HTR-8/SVneo (cell line): ENCODE measurements at regions not wholly inside any gene's neighbourhood (a gene's known extent, or its start where the extent isn't known, plus 50 kb on each side); places are given as distances from the start of the nearest gene placed in this dataset.

ENCODE experiments used
- DNase-seq: peaks from one replicate; pipeline ENCODE4 v3.0.0; 2011; ENCODE audit warnings: low spot score, mixed read lengths; ENCODE audit not compliant: insufficient read length
- FAIRE-seq: peaks from 2 replicates; lab custom pipeline; 2011; peaks lifted over from hg19 to GRCh38; lab: Jason Lieb, UNC

- DNase-seq (no peak), FAIRE-seq (no peak)
Observed at GRCh38 chr6:40276141-40276540, 311.0 kb downstream of the LRFN2 start.

- DNase-seq: no peak
- no peak for FAIRE-seq
Observed at GRCh38 chr6:40274058-40274457, 313.1 kb downstream of the LRFN2 start.

GRCh38 chr6:40268614-40269013, 318.6 kb downstream of the LRFN2 start:
- FAIRE-seq (no peak), DNase-seq (no peak)

DNA sequence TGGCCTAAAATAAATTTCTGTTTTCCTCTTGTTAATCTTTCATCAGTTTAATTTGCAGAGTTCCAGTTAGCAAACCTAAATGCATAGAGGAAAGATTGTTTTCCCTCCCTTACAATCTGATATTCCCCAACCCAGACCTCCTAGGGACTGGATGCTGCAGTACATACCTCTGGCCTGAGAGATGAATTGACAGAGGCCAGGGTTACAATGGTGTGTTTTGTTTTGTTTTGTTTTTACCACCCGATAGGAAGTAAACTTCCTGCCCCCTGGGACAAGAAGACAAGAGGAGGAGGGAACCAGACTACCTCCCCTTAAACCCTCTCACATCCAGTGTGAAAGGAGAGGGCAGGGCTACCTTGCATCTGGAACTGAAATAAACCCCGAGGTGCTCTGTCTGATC, 319.0 kb downstream of the LRFN2 start:
- FAIRE-seq: no peak
- DNase-seq: no peak

- FAIRE-seq (no peak), DNase-seq (no peak)
Observed at GRCh38 chr6:40265615-40266014, 321.5 kb downstream of the LRFN2 start.

DNA sequence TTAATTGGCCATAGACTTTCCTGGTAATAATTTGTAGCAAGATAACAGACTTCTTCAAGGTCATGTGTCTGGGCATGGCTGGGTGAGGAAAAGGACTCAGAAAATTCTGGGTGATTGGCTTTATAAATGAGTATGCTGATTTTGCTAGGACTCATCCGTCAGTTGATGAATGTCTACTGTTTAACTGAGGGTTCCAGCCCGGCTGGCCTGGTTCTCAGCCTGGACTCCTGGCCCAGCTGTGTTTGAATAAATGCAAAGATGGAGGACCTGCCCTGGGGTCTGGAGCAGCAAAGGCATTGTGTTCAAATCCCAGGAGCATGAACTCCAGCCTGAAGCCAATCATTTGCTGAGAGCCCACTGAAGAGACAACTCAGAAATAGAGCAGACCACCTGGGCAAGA, 323.2 kb downstream of the LRFN2 start:
- no peak for DNase-seq
- FAIRE-seq: no peak

GRCh38 chr6:40262363-40262762, 324.8 kb downstream of the LRFN2 start:
- FAIRE-seq (no peak), DNase-seq (no peak)

DNA sequence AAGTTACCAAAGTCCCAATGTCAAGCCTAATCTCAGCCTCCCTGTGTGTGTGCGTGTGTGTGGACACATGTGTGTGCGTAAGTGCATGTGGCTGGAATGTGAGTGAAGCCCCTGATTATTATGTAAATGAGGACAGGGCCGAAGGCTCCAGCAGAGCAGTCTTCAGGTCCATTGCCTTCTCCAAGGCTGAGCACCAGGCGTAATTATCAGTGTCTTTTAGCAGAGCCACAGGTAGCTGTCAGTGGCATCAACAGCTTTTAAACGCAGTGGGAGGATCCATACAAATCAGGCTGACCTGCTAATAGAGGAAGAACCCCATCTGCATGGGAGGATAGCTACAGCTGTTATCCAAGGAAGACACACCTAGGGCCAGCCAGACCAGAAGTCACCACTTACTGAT, 324.3 kb upstream of the MOCS1 start:
- FAIRE-seq: no peak
- no peak for DNase-seq

- FAIRE-seq: no peak
- DNase-seq: no peak
Observed at GRCh38 chr6:40256831-40257230, 322.6 kb upstream of the MOCS1 start.

GRCh38 chr6:40256224-40256623, 322.0 kb upstream of the MOCS1 start:
- FAIRE-seq (no peak), DNase-seq (no peak)

- FAIRE-seq (no peak), DNase-seq (no peak)
Observed at GRCh38 chr6:40253420-40253819, 319.2 kb upstream of the MOCS1 start.

- no peak for DNase-seq
- FAIRE-seq: no peak
Observed at GRCh38 chr6:40252531-40253258, 318.4 kb upstream of the MOCS1 start.

GRCh38 chr6:40251637-40252300, 317.5 kb upstream of the MOCS1 start:
- no peak for FAIRE-seq
- no peak for DNase-seq

DNA sequence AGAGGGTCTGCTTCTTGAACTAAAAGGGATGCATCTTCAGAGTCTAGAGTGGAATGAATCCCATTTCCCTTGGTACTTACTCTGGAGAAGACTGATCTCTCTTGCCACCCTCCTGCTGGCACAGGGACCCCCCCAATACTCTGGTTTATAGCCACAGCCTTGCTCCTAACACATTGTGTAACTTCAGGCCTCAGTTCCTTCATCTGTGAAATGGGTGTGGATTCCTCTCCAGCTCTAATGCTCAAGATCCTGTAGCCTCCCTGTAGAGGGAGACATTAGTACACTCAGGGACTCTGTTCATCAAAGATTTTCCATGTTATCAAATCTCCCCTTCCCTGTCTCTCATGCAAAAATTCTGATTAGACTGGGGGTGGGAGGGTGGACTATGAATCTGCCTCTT, 315.7 kb upstream of the MOCS1 start:
- FAIRE-seq: no peak
- no peak for DNase-seq

DNA sequence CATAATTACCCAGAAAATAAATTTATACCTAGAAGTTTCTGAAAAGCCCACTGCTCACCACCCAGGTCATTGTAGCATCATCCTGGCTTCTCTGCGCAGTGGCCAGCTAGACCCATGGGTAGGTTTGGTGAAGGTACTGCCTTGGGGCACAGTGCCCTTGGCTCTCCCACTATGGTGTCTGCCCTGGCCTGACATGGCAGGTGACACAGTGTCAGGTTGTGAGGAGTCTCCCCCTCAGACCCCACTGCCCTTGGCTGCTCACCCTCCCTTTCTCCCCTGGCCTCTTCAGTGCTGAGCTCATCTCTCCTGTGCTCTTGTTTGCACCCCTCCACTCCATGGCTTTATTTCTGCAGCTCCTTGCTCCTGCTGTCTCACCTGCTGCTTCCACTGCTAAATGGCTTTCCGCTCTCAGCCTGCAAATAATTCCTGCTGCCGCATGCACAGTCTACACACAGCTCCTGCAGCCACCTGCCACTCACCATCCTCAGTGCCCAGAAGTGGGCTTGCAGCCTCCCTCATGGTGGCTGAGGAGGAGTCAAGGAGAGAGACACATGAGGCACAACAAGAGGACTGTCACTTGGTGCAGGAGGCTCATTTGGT, 313.4 kb upstream of the MOCS1 start:
- FAIRE-seq: no peak
- DNase-seq: no peak

DNA sequence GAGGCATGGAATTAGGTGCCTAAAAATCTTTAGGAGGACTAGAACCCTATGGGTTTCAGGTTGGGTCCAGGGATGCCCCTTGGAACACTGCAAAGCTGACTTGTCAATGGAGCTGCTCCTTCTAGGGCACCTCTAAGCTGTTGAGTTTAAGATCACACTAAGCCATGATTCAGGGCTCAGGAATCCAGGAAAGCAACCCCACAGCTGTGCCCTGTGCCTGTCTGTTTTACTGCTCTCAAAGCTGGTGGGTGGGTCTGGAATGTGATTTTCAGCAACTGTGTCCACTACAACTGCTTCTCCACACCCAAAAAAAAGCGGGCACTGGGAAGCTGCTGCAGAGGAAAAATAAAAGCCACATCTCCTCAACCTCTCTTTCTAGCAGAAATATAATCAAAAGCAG, 310.4 kb upstream of the MOCS1 start:
- no peak for FAIRE-seq
- no peak for DNase-seq

- DNase-seq: no peak
- no peak for FAIRE-seq
Observed at GRCh38 chr6:40232698-40233097, 298.4 kb upstream of the MOCS1 start.

- no peak for FAIRE-seq
- DNase-seq: no peak
Observed at GRCh38 chr6:40227735-40228134, 293.5 kb upstream of the MOCS1 start.

GRCh38 chr6:40222354-40222753, 288.1 kb upstream of the MOCS1 start:
- FAIRE-seq: no peak
- no peak for DNase-seq

- DNase-seq: no peak
- no peak for FAIRE-seq
Observed at GRCh38 chr6:40219799-40220198, 285.5 kb upstream of the MOCS1 start.

DNA sequence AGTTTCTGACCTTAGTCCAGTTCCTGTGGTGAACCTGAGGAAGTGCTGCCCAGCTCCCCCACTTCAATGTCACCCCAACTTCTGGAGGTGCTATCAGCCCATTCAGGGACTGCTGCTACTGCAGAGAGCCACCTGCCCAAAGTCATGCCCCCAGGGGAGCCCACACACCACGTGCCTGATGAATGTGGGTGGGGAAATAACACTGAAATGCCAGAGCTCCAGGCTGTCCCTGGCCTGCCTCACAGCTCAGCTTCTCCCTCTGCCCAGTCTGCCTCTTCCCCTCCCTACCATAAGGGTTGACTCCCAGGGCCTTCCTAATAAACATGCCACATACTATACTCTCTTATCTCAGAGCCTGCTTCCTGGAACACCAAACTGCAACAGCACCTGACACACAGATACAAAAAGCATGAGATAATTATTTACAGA, 276.4 kb upstream of the MOCS1 start:
- no peak for DNase-seq
- no peak for FAIRE-seq

DNA sequence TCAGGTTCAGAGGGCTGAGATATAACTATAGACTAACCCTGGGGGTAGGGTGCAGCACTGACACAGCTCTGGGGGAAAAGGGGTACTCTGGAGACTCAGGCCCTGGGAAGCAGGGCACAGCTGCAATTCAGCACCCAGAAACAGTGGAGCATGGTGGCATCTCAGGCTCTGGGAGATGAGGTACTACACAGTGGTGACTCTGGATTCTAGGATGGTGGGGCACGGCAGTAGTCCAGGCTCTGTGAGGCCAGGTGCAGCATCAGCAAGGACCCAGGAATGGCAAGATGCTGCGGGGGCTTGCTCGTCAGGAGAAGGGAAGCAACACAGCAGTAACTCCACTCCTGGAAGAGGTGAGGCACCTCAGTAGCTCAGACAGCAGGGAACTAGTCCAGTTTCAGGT, 271.5 kb upstream of the MOCS1 start:
- FAIRE-seq (no peak), DNase-seq (no peak)
